Vagina (tissue), 2 donors: ENCODE measurements at regions not wholly inside any gene's neighbourhood (a gene's known extent, or its start where the extent isn't known, plus 50 kb on each side); places are given as distances from the start of the nearest gene placed in this dataset.

ENCODE experiments used
- DNase-seq, 2 donors: peaks; one replicate each; pipeline ENCODE4 v3.0.0-alpha.2; 2017; ENCODE audit errors: extremely low spot score in 2 of 2
- H3K27ac ChIP-seq: fragments of 200-600 bp; sonication (generic); one replicate; pipeline ENCODE4 v1.5.1; 2019
- H3K27me3 ChIP-seq: fragments of 200-600 bp; sonication (generic); one replicate; pipeline ENCODE4 v1.5.1; 2019
- H3K36me3 ChIP-seq, 2 donors: fragments of 200-600 bp; sonication (generic); one replicate each; pipeline ENCODE4 v1.5.1; 2017 to 2019
- H3K4me1 ChIP-seq: fragments of 200-600 bp; sonication (generic); one replicate; pipeline ENCODE4 v1.5.1; 2019
- H3K4me3 ChIP-seq, 2 donors: fragments of 200-600 bp; sonication (generic); 1 replicate in 1 of 2; 2 replicates in 1 of 2; pipeline ENCODE4 v1.5.1; 2016 to 2019
- H3K9me3 ChIP-seq: fragments of 200-600 bp; sonication (generic); one replicate; pipeline ENCODE4 v1.5.1; 2019
- CTCF ChIP-seq, 3 experiments: fragments of 450-650 bp in 2 of 3; fragments of 200-600 bp in 1 of 3; sonication (generic) in 1 of 3; IDR thresholded peaks; one replicate each; pipeline ENCODE4 v1.5.1; 2017 to 2019; ENCODE audit warnings: antibody characterized with exemption in 3 of 3, mild to moderate bottlenecking in 2 of 3, moderate library complexity in 2 of 3
- POLR2A ChIP-seq, 2 donors: fragments of 450-650 bp; IDR thresholded peaks; one replicate each; pipeline ENCODE4 v1.6.1; 2017; ENCODE audit warnings: antibody characterized with exemption in 2 of 2, mild to moderate bottlenecking in 2 of 2, moderate library complexity in 2 of 2
- POLR2AphosphoS5 ChIP-seq, 2 donors: sonication (generic); formaldehyde crosslinking; IDR thresholded peaks; one replicate each; pipeline ENCODE4 v1.9.0; 2017; ENCODE audit warnings: antibody characterized with exemption in 2 of 2, mild to moderate bottlenecking in 2 of 2, low read depth in 1 of 2; ENCODE audit not compliant: insufficient read depth in 1 of 2
- intact Hi-C: fragments of 100-400 bp; cut with DNase I; formaldehyde crosslinking; loops from one replicate; pipeline ENCODE4 v1.15.1; 2023

GRCh38 chr20:40771848-40772511 is 82.9 kb upstream of the MAFB start:
- DNase-seq, result peak in 1 of 2 donors; percentile 47
- no peaks in the 10 kb centered on the region for H3K36me3 ChIP-seq
- no peak overlapping the region for H3K4me3 ChIP-seq
- H3K4me1 ChIP-seq, result no peaks in the 10 kb centered on the region
- intact Hi-C loops, result no loop called here
- H3K27me3 ChIP-seq, result no peaks in the 10 kb centered on the region
- H3K9me3 ChIP-seq, result no peaks in the 10 kb centered on the region
- no peak overlapping the region for H3K27ac ChIP-seq
- TF ChIP-seq CTCF (IDR thresholded peaks at IDR 0.05), result no peak
- no peak for TF ChIP-seq POLR2A (IDR thresholded peaks at IDR 0.05)
- no peak for TF ChIP-seq POLR2AphosphoS5 (IDR thresholded peaks at IDR 0.05; ENCODE audit: insufficient read depth in 1 of 2, low read depth in 1 of 2)

GRCh38 chr20:40773376-40773775 is 84.3 kb upstream of the MAFB start:
- intact Hi-C loops, result no loop called here
- peak in 1 of 2 donors; percentile 54 for DNase-seq
- Histone ChIP-seq H3K27ac (no peak overlapping the region), H3K4me1 (no peaks in the 10 kb centered on the region), H3K36me3 (no peaks in the 10 kb centered on the region), H3K9me3 (no peaks in the 10 kb centered on the region), H3K27me3 (no peaks in the 10 kb centered on the region), H3K4me3 (no peak overlapping the region)
- TF ChIP-seq POLR2A (IDR thresholded peaks at IDR 0.05) (no peak), CTCF (IDR thresholded peaks at IDR 0.05) (no peak), POLR2AphosphoS5 (IDR thresholded peaks at IDR 0.05; ENCODE audit: insufficient read depth in 1 of 2, low read depth in 1 of 2) (no peak)

GRCh38 chr20:40774252-40774651 is 85.2 kb upstream of the MAFB start:
- H3K9me3 ChIP-seq, result no peaks in the 10 kb centered on the region
- H3K36me3 ChIP-seq, result no peaks in the 10 kb centered on the region
- no peaks in the 10 kb centered on the region for H3K4me1 ChIP-seq
- no peak for TF ChIP-seq CTCF (IDR thresholded peaks at IDR 0.05)
- TF ChIP-seq POLR2AphosphoS5 (IDR thresholded peaks at IDR 0.05; ENCODE audit: insufficient read depth in 1 of 2, low read depth in 1 of 2), result no peak
- TF ChIP-seq POLR2A (IDR thresholded peaks at IDR 0.05), result no peak
- H3K27ac ChIP-seq, result no peak overlapping the region
- no peak for DNase-seq
- intact Hi-C loops, result no loop called here
- H3K4me3 ChIP-seq, result no peak overlapping the region
- no peaks in the 10 kb centered on the region for H3K27me3 ChIP-seq

GRCh38 chr20:40775561-40776146 is 86.6 kb upstream of the MAFB start:
- peak; percentile 8 to 72 for DNase-seq
- Histone ChIP-seq H3K4me1 (no peaks in the 10 kb centered on the region), H3K27me3 (no peaks in the 10 kb centered on the region), H3K36me3 (no peaks in the 10 kb centered on the region), H3K27ac (no peak overlapping the region), H3K4me3 (no peak overlapping the region), H3K9me3 (no peaks in the 10 kb centered on the region)
- intact Hi-C loops, result no loop called here
- no peak for TF ChIP-seq POLR2A (IDR thresholded peaks at IDR 0.05)
- TF ChIP-seq CTCF (IDR thresholded peaks at IDR 0.05), result no peak
- no peak for TF ChIP-seq POLR2AphosphoS5 (IDR thresholded peaks at IDR 0.05; ENCODE audit: insufficient read depth in 1 of 2, low read depth in 1 of 2)
